ENCODE measurements at regions not wholly inside any gene's neighbourhood (a gene's known extent, or its start where the extent isn't known, plus 50 kb on each side); places are given as distances from the start of the nearest gene placed in this dataset.

DNA sequence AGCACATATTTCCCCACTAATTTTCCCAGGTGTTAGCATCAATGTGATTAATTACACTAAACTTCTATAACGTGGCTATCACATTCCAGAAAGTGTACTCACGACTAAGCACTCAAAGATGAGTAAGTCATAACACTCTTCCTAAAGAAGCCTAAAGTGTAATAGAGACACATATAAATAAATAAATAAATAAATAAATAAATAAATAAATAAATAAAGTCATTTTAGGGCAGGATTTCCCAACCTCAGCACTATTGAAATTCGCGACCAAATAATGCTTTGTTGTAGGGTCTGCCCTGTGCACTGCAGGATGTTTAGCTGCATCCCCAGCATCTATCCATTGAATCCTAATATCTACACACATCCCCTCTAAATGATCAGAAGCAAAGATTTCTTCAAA is 390.9 kb downstream of the CDH7 start:
- Mint-ChIP-seq H3K27me3 (ENCODE audit: low read depth) (no peaks in the 10 kb centered on the region), H3K4me1 (peaks cover 7% of the 10 kb centered on the region), H3K27ac (no peak overlapping the region), H3K36me3 (no peaks in the 10 kb centered on the region), H3K9me3 (no peaks in the 10 kb centered on the region), H3K4me3 (no peak overlapping the region)
- TF ChIP-seq ERG (CRISPR knock-in tag; IDR thresholded peaks at IDR 0.05): no peak
- no peak for TF ChIP-seq RELA (CRISPR knock-in tag; IDR thresholded peaks at IDR 0.05; ENCODE audit: borderline replicate concordance)
- CTCF ChIA-PET: no interaction called here
- DNase-seq (ENCODE audit: low spot score) (no peak), ATAC-seq (no peak)
- POLR2A ChIA-PET: no interaction called here

GRCh38 chr18:66138642-66139041 is 387.8 kb downstream of the CDH7 start:
- H3K27me3 Mint-ChIP-seq (ENCODE audit: low read depth): no peaks in the 10 kb centered on the region
- H3K9me3 Mint-ChIP-seq: no peaks in the 10 kb centered on the region
- DNase-seq (ENCODE audit: low spot score) (no peak), ATAC-seq (no peak)
- H3K4me1 Mint-ChIP-seq: peaks cover 11% of the 10 kb centered on the region
- no peak for TF ChIP-seq NFATC4 (CRISPR knock-in tag; IDR thresholded peaks at IDR 0.05)
- no peak for TF ChIP-seq JUN (CRISPR knock-in tag; IDR thresholded peaks at IDR 0.05)
- no peak for TF ChIP-seq ZNF425 (CRISPR knock-in tag; conservative IDR thresholded peaks at IDR 0.05)
- TF ChIP-seq MYBL2 (CRISPR knock-in tag; IDR thresholded peaks at IDR 0.05): no peak
- no peak for TF ChIP-seq NR2C2 (CRISPR knock-in tag; IDR thresholded peaks at IDR 0.05)
- TF ChIP-seq, protein P1, sequence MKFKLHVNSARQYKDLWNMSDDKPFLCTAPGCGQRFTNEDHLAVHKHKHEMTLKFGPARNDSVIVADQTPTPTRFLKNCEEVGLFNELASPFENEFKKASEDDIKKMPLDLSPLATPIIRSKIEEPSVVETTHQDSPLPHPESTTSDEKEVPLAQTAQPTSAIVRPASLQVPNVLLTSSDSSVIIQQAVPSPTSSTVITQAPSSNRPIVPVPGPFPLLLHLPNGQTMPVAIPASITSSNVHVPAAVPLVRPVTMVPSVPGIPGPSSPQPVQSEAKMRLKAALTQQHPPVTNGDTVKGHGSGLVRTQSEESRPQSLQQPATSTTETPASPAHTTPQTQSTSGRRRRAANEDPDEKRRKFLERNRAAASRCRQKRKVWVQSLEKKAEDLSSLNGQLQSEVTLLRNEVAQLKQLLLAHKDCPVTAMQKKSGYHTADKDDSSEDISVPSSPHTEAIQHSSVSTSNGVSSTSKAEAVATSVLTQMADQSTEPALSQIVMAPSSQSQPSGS (CRISPR knock-in tag; IDR thresholded peaks at IDR 0.05; ENCODE audit: borderline replicate concordance, low read depth): no peak
- TF ChIP-seq CTCF (IDR thresholded peaks at IDR 0.05): no peak
- no peak for TF ChIP-seq MAX (CRISPR knock-in tag; IDR thresholded peaks at IDR 0.05)
- TF ChIP-seq ATF3 (CRISPR knock-in tag; conservative IDR thresholded peaks at IDR 0.05): no peak
- no peak for TF ChIP-seq ZNF121 (CRISPR knock-in tag; IDR thresholded peaks at IDR 0.05)
- no peak for TF ChIP-seq ZNF671 (CRISPR knock-in tag; IDR thresholded peaks at IDR 0.05)
- H3K4me3 Mint-ChIP-seq: no peak overlapping the region
- no peaks in the 10 kb centered on the region for H3K36me3 Mint-ChIP-seq
- CTCF ChIA-PET: no interaction called here
- H3K27ac Mint-ChIP-seq: no peak overlapping the region
- POLR2A ChIA-PET: no interaction called here

GRCh38 chr18:66136039-66136438 is 385.2 kb downstream of the CDH7 start:
- Mint-ChIP-seq H3K4me3 (no peak overlapping the region), H3K4me1 (peaks cover 4% of the 10 kb centered on the region), H3K9me3 (no peaks in the 10 kb centered on the region), H3K27me3 (ENCODE audit: low read depth) (no peaks in the 10 kb centered on the region), H3K27ac (no peak overlapping the region; the same call in 1 of the 2 replicates), H3K36me3 (no peaks in the 10 kb centered on the region)
- DNase-seq (ENCODE audit: low spot score) (no peak), ATAC-seq (peak; percentile 78)
- ChIA-PET POLR2A (no interaction called here), CTCF (no interaction called here)
- TF ChIP-seq MXD4 (CRISPR knock-in tag; IDR thresholded peaks at IDR 0.05; ENCODE audit: borderline replicate concordance): no peak
- no peak for TF ChIP-seq IRF2 (CRISPR knock-in tag; IDR thresholded peaks at IDR 0.05; ENCODE audit: borderline replicate concordance, low read depth)
- no peak for TF ChIP-seq PRRX2 (CRISPR knock-in tag; IDR thresholded peaks at IDR 0.05)
- no peak for TF ChIP-seq FOXJ3 (CRISPR knock-in tag; IDR thresholded peaks at IDR 0.05; ENCODE audit: borderline replicate concordance)
- no peak for TF ChIP-seq NR1H2 (CRISPR knock-in tag; IDR thresholded peaks at IDR 0.05)
- TF ChIP-seq MAX (CRISPR knock-in tag; IDR thresholded peaks at IDR 0.05): no peak
- TF ChIP-seq ZNF423 (CRISPR knock-in tag; IDR thresholded peaks at IDR 0.05): no peak
- TF ChIP-seq NFATC4 (CRISPR knock-in tag; IDR thresholded peaks at IDR 0.05): no peak
- TF ChIP-seq GRHL2 (CRISPR knock-in tag; IDR thresholded peaks at IDR 0.05; ENCODE audit: insufficient replicate concordance, severe bottlenecking): no peak
- no peak for TF ChIP-seq CTCF (IDR thresholded peaks at IDR 0.05)
- no peak for TF ChIP-seq ESRRA (CRISPR knock-in tag; IDR thresholded peaks at IDR 0.05; ENCODE audit: borderline replicate concordance)
- TF ChIP-seq RORB (CRISPR knock-in tag; IDR thresholded peaks at IDR 0.05): no peak
- TF ChIP-seq ELF4 (CRISPR knock-in tag; IDR thresholded peaks at IDR 0.05; ENCODE audit: low read depth): no peak

All from WTC11 (cell line).